GM12872 (cell line): ENCODE measurements at regions not wholly inside any gene's neighbourhood (a gene's known extent, or its start where the extent isn't known, plus 50 kb on each side); places are given as distances from the start of the nearest gene placed in this dataset.

Experiments used
- TF ChIP-seq, protein P1 (sequence below): IDR thresholded peaks from 3 replicates; pipeline ENCODE4 v1.5.1; 2011; ENCODE audit warnings: low read depth, mild to moderate bottlenecking, low read length, moderate library complexity; ENCODE audit not compliant: insufficient read depth

DNA sequence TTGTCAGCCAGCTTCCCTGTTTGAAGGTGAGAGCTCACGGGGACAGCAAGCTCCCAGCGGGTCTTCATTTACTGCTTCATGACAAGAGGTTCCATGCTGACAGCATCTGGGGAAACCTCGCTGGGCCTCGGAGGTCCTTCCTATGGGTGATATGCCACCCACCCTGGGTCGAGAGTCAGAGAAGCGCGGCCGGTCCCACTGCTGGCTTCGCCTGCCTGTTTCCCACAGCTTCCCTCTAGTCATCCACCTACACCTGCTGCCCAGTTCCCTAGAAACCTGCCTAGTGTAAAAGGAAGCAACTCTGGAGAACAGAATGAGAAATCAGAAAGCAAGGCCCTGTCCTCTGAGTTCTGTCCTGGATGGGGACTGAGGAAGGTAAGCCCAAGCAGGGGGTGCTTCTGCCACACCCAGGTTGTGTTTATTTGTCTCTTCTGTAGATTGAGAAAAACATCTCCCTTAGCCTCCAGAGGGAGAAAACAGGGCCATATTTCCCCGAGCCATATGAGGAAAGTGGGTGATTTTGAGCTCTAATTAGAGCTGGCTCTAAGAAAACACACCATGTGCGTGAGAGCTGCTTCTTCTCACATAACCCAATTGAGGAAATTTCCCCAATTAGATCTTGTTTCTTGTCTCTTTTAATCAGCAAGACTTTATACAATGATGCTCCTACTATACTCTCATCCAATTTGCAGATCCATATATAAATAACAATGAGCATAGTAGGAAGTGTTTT lies 504.3 kb downstream of the IRS2 start:
- TF ChIP-seq, protein P1, sequence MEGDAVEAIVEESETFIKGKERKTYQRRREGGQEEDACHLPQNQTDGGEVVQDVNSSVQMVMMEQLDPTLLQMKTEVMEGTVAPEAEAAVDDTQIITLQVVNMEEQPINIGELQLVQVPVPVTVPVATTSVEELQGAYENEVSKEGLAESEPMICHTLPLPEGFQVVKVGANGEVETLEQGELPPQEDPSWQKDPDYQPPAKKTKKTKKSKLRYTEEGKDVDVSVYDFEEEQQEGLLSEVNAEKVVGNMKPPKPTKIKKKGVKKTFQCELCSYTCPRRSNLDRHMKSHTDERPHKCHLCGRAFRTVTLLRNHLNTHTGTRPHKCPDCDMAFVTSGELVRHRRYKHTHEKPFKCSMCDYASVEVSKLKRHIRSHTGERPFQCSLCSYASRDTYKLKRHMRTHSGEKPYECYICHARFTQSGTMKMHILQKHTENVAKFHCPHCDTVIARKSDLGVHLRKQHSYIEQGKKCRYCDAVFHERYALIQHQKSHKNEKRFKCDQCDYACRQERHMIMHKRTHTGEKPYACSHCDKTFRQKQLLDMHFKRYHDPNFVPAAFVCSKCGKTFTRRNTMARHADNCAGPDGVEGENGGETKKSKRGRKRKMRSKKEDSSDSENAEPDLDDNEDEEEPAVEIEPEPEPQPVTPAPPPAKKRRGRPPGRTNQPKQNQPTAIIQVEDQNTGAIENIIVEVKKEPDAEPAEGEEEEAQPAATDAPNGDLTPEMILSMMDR: no peak

DNA sequence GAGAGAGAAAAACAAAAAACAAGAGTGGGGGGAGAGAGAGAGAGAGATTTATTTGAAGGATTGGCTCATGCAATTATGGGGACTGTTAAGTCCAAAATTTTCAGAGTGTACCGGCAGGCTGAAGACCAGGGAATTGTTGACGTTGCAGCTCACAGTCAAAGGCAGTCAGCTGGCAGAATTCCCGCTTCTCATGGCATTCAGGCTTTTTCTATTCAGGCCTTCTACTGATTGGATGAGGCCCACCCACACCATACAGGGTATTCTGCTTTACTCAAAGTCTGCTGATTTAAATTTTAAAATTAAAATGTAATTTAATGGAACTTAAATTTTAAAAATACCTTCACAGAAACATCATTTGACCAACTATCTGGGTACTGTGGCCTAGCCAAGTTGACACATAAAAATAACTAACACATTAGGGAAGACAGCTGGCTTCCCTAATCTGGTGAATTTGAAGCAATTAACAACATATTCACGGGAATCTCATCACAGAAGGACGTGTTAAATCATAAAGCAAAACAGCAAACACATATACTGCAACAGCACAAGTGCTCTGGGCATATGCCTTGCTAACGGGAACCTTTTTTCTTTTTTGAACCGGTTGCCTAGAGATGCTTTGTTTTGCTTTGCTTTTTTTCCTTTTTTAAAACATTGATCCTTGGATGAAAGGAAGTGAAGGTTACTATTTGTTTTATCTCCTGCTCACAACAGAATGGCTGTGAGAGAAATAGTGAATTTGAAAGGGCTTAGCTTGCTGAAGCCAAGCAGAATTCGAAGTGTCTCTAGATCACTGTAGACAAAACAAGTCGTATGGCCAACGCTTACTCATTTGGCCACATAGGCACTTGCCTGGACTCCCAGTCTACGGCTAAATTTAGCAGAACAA lies 505.1 kb downstream of the IRS2 start:
- TF ChIP-seq, protein P1: no peak

DNA sequence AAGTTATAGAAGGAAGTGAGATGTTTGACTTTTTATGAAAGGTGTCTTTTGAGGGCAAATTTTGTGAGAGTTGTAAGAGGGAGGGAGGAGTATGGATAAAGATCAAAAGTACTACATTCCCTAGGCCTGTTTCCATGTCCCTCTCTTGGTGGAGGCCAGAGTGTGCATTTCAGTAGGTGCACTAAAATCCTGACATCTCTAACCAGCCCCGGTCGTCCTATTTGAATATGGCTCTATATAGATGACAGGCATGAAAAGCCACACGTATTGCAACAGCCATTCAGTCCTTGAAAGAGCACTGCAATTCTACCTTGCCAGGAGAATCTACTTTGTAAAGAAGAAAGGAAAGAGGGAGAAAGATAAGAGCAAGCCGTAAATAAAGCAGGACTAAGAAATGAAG lies 510.1 kb downstream of the IRS2 start:
- TF ChIP-seq, protein P1: no peak

DNA sequence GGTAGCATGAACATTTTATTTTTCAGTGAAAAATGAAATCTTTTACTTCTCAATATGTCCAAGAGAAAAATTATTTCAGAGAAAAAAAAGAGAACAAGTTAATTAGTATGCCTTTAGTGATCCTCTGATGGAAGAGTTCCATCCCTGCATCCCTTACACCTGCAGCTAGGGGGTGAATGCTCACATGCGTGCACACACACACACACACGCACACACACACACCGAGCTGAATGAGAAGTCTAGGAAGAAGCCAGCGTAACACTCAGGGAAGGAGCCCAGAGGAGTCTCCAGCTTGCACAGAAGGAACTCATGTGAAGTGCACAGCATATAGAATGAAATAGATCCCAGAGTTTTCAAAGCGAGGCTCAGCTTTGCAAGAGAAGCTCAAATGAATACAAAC lies 510.5 kb downstream of the IRS2 start:
- TF ChIP-seq, protein P1: no peak

DNA sequence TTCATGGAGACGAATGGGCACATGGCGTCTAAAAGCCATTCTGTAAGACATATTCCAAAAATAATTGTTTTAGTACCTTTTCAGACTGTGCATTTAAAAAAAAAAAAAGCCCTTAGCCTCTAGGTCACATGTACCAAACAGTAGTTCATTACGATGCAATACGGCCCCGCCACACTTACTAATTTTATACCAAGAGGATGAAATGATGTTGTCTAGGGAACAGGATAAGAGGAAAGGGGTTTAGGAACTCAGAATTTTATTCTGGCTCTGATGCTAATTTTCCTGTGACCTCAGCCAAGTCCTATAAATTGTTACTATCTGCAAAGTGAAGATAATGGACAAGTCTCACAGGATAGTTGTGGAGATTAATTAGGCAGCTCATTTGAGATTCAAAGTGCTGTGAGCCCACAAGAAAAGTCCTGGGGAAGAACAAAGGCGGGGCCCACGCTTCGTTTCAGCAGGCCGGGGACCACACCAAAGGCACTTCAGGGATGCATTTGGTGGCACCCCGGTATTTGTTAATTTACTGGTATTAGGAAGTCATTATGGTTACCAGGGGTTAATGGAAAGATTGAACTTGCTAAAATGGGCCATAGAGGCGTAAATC lies 511.1 kb downstream of the IRS2 start:
- TF ChIP-seq, protein P1: no peak

DNA sequence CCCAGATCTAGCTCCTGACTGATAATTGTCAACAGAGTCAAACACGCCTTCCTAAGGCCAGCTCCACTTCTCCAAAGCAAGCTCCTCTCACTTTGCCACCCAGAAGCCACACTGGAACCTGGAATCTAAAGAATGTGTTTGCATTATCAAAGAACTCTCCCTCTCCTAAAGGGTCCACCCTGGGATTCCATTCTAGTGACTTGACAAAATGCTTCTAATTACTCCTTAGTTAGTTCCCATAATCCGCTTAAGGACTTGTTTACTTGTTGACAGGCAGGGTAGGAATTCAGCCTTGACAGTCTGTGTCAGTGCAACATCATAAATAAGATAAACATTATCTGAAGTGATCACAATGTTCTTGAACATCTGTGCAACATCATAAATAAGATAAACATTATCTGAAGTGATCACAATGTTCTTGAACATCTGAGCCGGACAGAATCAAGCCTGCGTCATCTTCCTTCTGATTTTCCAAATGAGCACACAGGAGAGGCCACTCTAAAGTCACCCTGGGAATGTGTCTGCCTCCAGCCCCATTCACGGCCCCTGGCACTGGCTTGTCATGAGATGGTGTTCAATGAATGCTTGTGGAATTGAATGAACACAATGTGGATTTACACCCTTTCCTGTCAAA lies 512.1 kb downstream of the IRS2 start:
- TF ChIP-seq, protein P1: no peak

DNA sequence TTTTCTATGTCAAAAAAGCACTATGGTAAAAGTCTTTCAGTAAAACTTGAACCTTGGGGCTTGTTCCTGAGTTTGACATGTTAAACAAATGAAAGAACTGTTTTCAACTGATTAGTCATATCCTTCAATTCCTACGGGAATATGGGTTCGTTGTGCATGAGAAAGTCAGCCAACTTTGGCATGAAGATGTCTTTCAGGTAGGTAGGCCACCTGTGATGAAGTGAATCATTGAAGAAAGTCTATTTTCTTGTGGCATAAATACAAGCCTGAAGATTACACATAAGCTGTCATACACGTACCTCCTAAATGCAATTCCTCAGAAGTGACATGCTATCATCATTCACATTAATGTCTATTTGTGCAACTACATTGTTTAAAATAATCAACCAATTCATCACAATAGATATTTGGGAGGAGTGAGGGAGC lies 513.0 kb downstream of the IRS2 start:
- TF ChIP-seq, protein P1: no peak
